ENCODE measurements at regions not wholly inside any gene's neighbourhood (a gene's known extent, or its start where the extent isn't known, plus 50 kb on each side); places are given as distances from the start of the nearest gene placed in this dataset.

GRCh38 chr16:85978976-85979375 lies 80.0 kb downstream of the IRF8 start:
- TF ChIP-seq POLR2A (IDR thresholded peaks at IDR 0.05; ENCODE audit: low read depth, low read length) (no peak), POLR2AphosphoS5 (IDR thresholded peaks at IDR 0.05; ENCODE audit: low read depth, low read length) (no peak)
